ENCODE measurements at regions not wholly inside any gene's neighbourhood (a gene's known extent, or its start where the extent isn't known, plus 50 kb on each side); places are given as distances from the start of the nearest gene placed in this dataset.
A peak's percentile ranks its signal among the peaks of the same experiment; 100 is the strongest.

DNA sequence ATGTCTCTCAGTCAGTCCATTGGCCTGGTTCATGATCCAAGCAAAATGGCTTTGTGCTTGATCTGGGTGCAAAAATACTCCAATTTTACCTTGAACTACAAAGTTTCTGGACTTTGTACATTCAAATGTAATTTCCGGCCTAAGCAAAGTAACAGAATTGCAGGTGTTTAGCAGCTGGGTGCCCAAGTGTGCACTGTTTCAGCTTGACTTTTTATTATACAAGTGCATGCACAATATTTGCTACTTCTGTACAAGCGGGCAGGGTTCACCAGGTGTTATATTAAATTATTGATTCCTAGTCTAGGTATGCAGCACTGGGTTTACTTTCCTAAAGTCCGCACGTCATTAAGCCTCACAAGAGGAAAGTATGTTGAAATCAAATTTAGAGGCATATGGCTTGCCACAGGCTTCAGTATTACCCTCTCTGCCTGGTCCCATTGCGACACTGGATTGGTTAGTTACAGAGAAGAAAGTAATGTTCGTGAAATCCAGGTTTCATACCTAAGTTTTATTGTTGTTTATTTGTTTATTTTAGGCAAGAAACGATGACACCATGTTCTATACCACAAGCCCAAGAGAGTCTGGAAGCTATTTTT, 376.9 kb upstream of the CTSO start:
- no peak for DNase-seq (ENCODE audit: low read depth)
- TF ChIP-seq CTCF (IDR thresholded peaks at IDR 0.05; ENCODE audit: insufficient read depth, low read depth, low read length), result no peak
- Histone ChIP-seq H3K36me3 (ENCODE audit: control insufficient read depth, insufficient read depth, low read length) (no peaks in the 10 kb centered on the region), H3K27me3 (ENCODE audit: control insufficient read depth, insufficient read depth, low read length) (no peaks in the 10 kb centered on the region), H3K4me3 (ENCODE audit: low read depth, low read length) (no peak overlapping the region)
- POLR2A ChIA-PET, result interaction anchor here (0.7 kb wide), 1 partner anchor 50 kb away, joined by 3 read pairs; no protein-coding TSS in a partner anchor
- CTCF ChIA-PET, result no interaction called here

DNA sequence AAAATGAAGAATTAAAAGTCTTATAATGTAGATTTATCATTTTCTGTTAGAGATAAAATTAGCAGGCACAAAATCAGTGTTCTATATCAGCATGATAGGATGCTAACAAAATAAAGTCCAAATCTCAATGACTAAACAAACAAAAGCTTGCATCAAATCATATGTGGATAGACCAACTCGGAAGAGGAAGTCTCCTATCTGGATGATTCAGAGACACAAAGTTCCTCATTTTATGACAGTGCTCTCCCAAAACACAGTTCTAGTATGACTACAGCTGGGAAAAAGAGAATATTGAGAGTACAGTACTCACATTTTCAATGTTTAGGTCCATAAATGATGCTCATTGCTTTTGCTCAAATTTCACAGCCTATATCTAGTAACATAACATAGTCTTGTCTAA, 376.1 kb upstream of the CTSO start:
- no peak for DNase-seq (ENCODE audit: low read depth)
- ChIA-PET POLR2A (no interaction called here), CTCF (no interaction called here)
- Histone ChIP-seq H3K36me3 (ENCODE audit: control insufficient read depth, insufficient read depth, low read length) (no peaks in the 10 kb centered on the region), H3K27me3 (ENCODE audit: control insufficient read depth, insufficient read depth, low read length) (no peaks in the 10 kb centered on the region), H3K4me3 (ENCODE audit: low read depth, low read length) (no peak overlapping the region)
- no peak for TF ChIP-seq CTCF (IDR thresholded peaks at IDR 0.05; ENCODE audit: insufficient read depth, low read depth, low read length)

- TF ChIP-seq CTCF (IDR thresholded peaks at IDR 0.05; ENCODE audit: insufficient read depth, low read depth, low read length), result no peak
- Histone ChIP-seq H3K27me3 (ENCODE audit: control insufficient read depth, insufficient read depth, low read length) (no peaks in the 10 kb centered on the region), H3K4me3 (ENCODE audit: low read depth, low read length) (no peak overlapping the region), H3K36me3 (ENCODE audit: control insufficient read depth, insufficient read depth, low read length) (no peaks in the 10 kb centered on the region)
- POLR2A ChIA-PET, result no interaction called here
- DNase-seq (ENCODE audit: low read depth), result no peak
- CTCF ChIA-PET, result no interaction called here
Observed at GRCh38 chr4:156328882-156329281, 375.2 kb upstream of the CTSO start.

GRCh38 chr4:156326246-156326645, 372.6 kb upstream of the CTSO start:
- CTCF ChIA-PET, result no interaction called here
- no peak overlapping the region for H3K4me3 ChIP-seq (ENCODE audit: low read depth, low read length)
- POLR2A ChIA-PET, result no interaction called here
- DNase-seq (ENCODE audit: low read depth), result no peak
- H3K27me3 ChIP-seq (ENCODE audit: control insufficient read depth, insufficient read depth, low read length), result no peaks in the 10 kb centered on the region
- no peaks in the 10 kb centered on the region for H3K36me3 ChIP-seq (ENCODE audit: control insufficient read depth, insufficient read depth, low read length)
- no peak for TF ChIP-seq CTCF (IDR thresholded peaks at IDR 0.05; ENCODE audit: insufficient read depth, low read depth, low read length)

DNA sequence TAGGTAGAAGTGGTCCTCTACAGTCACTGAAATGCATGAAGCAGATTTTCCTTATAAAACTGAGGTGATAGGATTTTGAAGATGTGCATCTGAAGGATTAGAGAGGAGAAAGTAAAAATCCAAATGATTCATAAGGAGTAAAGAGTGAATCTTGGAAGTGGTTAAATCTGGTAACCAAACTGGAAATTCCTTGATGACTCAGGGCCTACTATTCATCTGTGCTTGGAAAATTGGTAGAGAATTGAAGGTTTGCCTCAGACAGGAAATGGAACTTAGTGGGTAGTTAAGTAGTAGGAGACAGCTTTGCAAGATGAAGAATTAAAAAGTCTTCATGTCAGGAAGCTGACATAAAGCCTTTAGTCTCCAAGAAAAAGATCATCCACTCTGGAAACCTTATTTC, 368.9 kb upstream of the CTSO start:
- peak; percentile 56 for DNase-seq (ENCODE audit: low read depth)
- H3K36me3 ChIP-seq (ENCODE audit: control insufficient read depth, insufficient read depth, low read length), result no peaks in the 10 kb centered on the region
- H3K27me3 ChIP-seq (ENCODE audit: control insufficient read depth, insufficient read depth, low read length), result no peaks in the 10 kb centered on the region
- H3K4me3 ChIP-seq (ENCODE audit: low read depth, low read length), result no peak overlapping the region
- POLR2A ChIA-PET, result no interaction called here
- TF ChIP-seq CTCF (IDR thresholded peaks at IDR 0.05; ENCODE audit: insufficient read depth, low read depth, low read length), result no peak
- CTCF ChIA-PET, result no interaction called here

Measured in BJ (cell line).